WTC11 (cell line): ENCODE measurements at regions not wholly inside any gene's neighbourhood (a gene's known extent, or its start where the extent isn't known, plus 50 kb on each side); places are given as distances from the start of the nearest gene placed in this dataset.

Source experiments
- ATAC-seq: fragments of 200-7000 bp; cut with Tn5 transposase; 2 replicates; pipeline ENCODE4 v1.10.0; 2021; ENCODE audit warnings: mild to moderate bottlenecking, moderate library complexity
- CTCF ChIA-PET: fragments of 300-600 bp; sonication (Branson Sonifier 250); formaldehyde crosslinking; loops from one replicate; lab custom pipeline; 2021; ENCODE audit warnings: antibody characterized with exemption; lab: Charles Lee
- POLR2A ChIA-PET: fragments of 350-600 bp; sonication (Branson Sonifier 250); formaldehyde crosslinking; loops from one replicate; lab custom pipeline; 2021; ENCODE audit warnings: antibody characterized with exemption; lab: Charles Lee
- DNase-seq: peaks from one replicate; pipeline ENCODE4 v3.0.0; 2021; ENCODE audit warnings: low spot score
- H3K27ac Mint-ChIP-seq: 2 replicates; pipeline ENCODE4 v1.8.0; 2021; ENCODE audit warnings: mixed read lengths
- H3K27me3 Mint-ChIP-seq: 2 replicates; pipeline ENCODE4 v1.8.0; 2021; ENCODE audit warnings: low read depth, mild to moderate bottlenecking, moderate library complexity, mixed read lengths
- H3K36me3 Mint-ChIP-seq: 2 replicates; pipeline ENCODE4 v1.8.0; 2021; ENCODE audit warnings: mixed read lengths
- H3K4me1 Mint-ChIP-seq: 2 replicates; pipeline ENCODE4 v1.8.0; 2022; ENCODE audit warnings: mixed read lengths
- H3K4me3 Mint-ChIP-seq: 2 replicates; pipeline ENCODE4 v1.8.0; 2021; ENCODE audit warnings: mild to moderate bottlenecking, moderate library complexity, mixed read lengths
- H3K9me3 Mint-ChIP-seq: 2 replicates; pipeline ENCODE4 v1.8.0; 2021; ENCODE audit warnings: mixed read lengths
- AR ChIP-seq: fragments of 250-450 bp; sonication (Bioruptor Pico); IDR thresholded peaks from 2 replicates; pipeline ENCODE4 v1.9.0; 2021; ENCODE audit warnings: mild to moderate bottlenecking
- ATF2 ChIP-seq: sonication (generic); formaldehyde crosslinking; IDR thresholded peaks from 2 replicates; pipeline ENCODE4 v1.8.1; 2022; ENCODE audit warnings: low read depth, missing genetic modification reagents, borderline replicate concordance
- ATF3 ChIP-seq: sonication (generic); formaldehyde crosslinking; conservative IDR thresholded peaks from 2 replicates; pipeline ENCODE4 v1.8.1; 2022; ENCODE audit warnings: mild to moderate bottlenecking, missing genetic modification reagents
- FOXJ3 ChIP-seq: sonication (generic); formaldehyde crosslinking; IDR thresholded peaks from 2 replicates; pipeline ENCODE4 v1.9.0; 2021; ENCODE audit warnings: missing genetic modification reagents, mild to moderate bottlenecking, borderline replicate concordance
- GABPB1 ChIP-seq: sonication (generic); formaldehyde crosslinking; IDR thresholded peaks from 2 replicates; pipeline ENCODE4 v1.8.1; 2023; ENCODE audit warnings: mild to moderate bottlenecking, missing genetic modification reagents
- GRHL2 ChIP-seq: fragments of 250-450 bp; sonication (Bioruptor Pico); IDR thresholded peaks from 2 replicates; pipeline ENCODE4 v1.8.0; 2022; ENCODE audit warnings: mild to moderate bottlenecking, moderate library complexity; ENCODE audit not compliant: insufficient replicate concordance, severe bottlenecking
- GTF2I ChIP-seq: fragments of 250-450 bp; sonication (Bioruptor Pico); conservative IDR thresholded peaks from 2 replicates; pipeline ENCODE4 v1.4.0; 2021; ENCODE audit warnings: mild to moderate bottlenecking
- IRF1 ChIP-seq: sonication (generic); formaldehyde crosslinking; IDR thresholded peaks from 2 replicates; pipeline ENCODE4 v1.8.0; 2023; ENCODE audit warnings: missing genetic modification reagents
- NFATC4 ChIP-seq: fragments of 250-450 bp; sonication (Bioruptor Pico); IDR thresholded peaks from 2 replicates; pipeline ENCODE4 v1.9.0; 2021; ENCODE audit warnings: mild to moderate bottlenecking
- RELA ChIP-seq: sonication (generic); formaldehyde crosslinking; IDR thresholded peaks from 2 replicates; pipeline ENCODE4 v1.8.1; 2022; ENCODE audit warnings: missing genetic modification reagents, mild to moderate bottlenecking, borderline replicate concordance
- RORB ChIP-seq: fragments of 250-450 bp; sonication (Bioruptor Pico); IDR thresholded peaks from 2 replicates; pipeline ENCODE4 v1.9.0; 2021; ENCODE audit warnings: mild to moderate bottlenecking
- SMAD4 ChIP-seq: sonication (generic); formaldehyde crosslinking; IDR thresholded peaks from 2 replicates; pipeline ENCODE4 v1.8.0; 2022; ENCODE audit warnings: mild to moderate bottlenecking, missing genetic modification reagents
- STAT6 ChIP-seq: sonication (generic); formaldehyde crosslinking; conservative IDR thresholded peaks from 2 replicates; pipeline ENCODE4 v1.8.1; 2023; ENCODE audit warnings: mild to moderate bottlenecking, low read depth, missing genetic modification reagents, moderate library complexity
- TEAD1 ChIP-seq: sonication (generic); formaldehyde crosslinking; IDR thresholded peaks from 2 replicates; pipeline ENCODE4 v1.8.0; 2022; ENCODE audit warnings: mild to moderate bottlenecking, missing genetic modification reagents
- ZNF263 ChIP-seq: sonication (generic); formaldehyde crosslinking; IDR thresholded peaks from 2 replicates; pipeline ENCODE4 v1.8.1; 2022; ENCODE audit warnings: low read depth, mild to moderate bottlenecking, moderate library complexity, missing genetic modification reagents
- ZNF396 ChIP-seq: fragments of 250-450 bp; sonication (Bioruptor Pico); IDR thresholded peaks from 2 replicates; pipeline ENCODE4 v1.8.0; 2021; ENCODE audit warnings: mild to moderate bottlenecking, moderate library complexity, borderline replicate concordance
- ZNF416 ChIP-seq: fragments of 250-450 bp; sonication (Bioruptor Pico); IDR thresholded peaks from 2 replicates; pipeline ENCODE4 v1.9.0; 2021; ENCODE audit warnings: mild to moderate bottlenecking, inconsistent platforms
- ZNF532 ChIP-seq: fragments of 250-450 bp; sonication (Bioruptor Pico); IDR thresholded peaks from 2 replicates; pipeline ENCODE4 v1.9.0; 2021; ENCODE audit warnings: mild to moderate bottlenecking, borderline replicate concordance

- ATAC-seq (no peak), DNase-seq (no peak)
- POLR2A ChIA-PET: no interaction called here
- no peaks in the 10 kb centered on the region for H3K27me3 Mint-ChIP-seq
- peaks cover 10% of the 10 kb centered on the region for H3K4me1 Mint-ChIP-seq
- H3K27ac Mint-ChIP-seq: no peak overlapping the region
- H3K4me3 Mint-ChIP-seq: no peak overlapping the region
- H3K36me3 Mint-ChIP-seq: no peaks in the 10 kb centered on the region
- CTCF ChIA-PET: no interaction called here
- H3K9me3 Mint-ChIP-seq: no peaks in the 10 kb centered on the region
- TF ChIP-seq GTF2I: no peak
- TF ChIP-seq NFATC4 (CRISPR knock-in tag): no peak
- TF ChIP-seq ZNF263 (CRISPR knock-in tag): no peak
- no peak for TF ChIP-seq STAT6
- no peak for TF ChIP-seq GABPB1 (CRISPR knock-in tag)
- no peak for TF ChIP-seq ZNF396 (CRISPR knock-in tag)
- no peak for TF ChIP-seq RELA (CRISPR knock-in tag)
- TF ChIP-seq TEAD1 (CRISPR knock-in tag): no peak
- no peak for TF ChIP-seq ATF2
- TF ChIP-seq FOXJ3 (CRISPR knock-in tag): no peak
- no peak for TF ChIP-seq AR (CRISPR knock-in tag)
- TF ChIP-seq ATF3: no peak
- TF ChIP-seq ZNF532 (CRISPR knock-in tag): no peak
- TF ChIP-seq GRHL2 (CRISPR knock-in tag): no peak
- no peak for TF ChIP-seq ZNF416 (CRISPR knock-in tag)
- TF ChIP-seq SMAD4 (CRISPR knock-in tag): no peak
- TF ChIP-seq IRF1 (CRISPR knock-in tag): no peak
- TF ChIP-seq RORB (CRISPR knock-in tag): no peak
Measured at GRCh38 chr4:162767083-162767482, 399.6 kb downstream of the NAF1 start.
